ENCODE measurements at regions not wholly inside any gene's neighbourhood (a gene's known extent, or its start where the extent isn't known, plus 50 kb on each side); places are given as distances from the start of the nearest gene placed in this dataset.

- no peak for TF ChIP-seq CTCF (IDR thresholded peaks at IDR 0.05)
- no peak for TF ChIP-seq POLR2AphosphoS5 (IDR thresholded peaks at IDR 0.05)
Observed at GRCh38 chr14:87640553-87640952, 352.4 kb downstream of the GALC start.

All from breast epithelium (tissue), 3 donors.